ENCODE measurements at regions not wholly inside any gene's neighbourhood (a gene's known extent, or its start where the extent isn't known, plus 50 kb on each side); places are given as distances from the start of the nearest gene placed in this dataset.

- no peak for TF ChIP-seq CTCF (IDR thresholded peaks at IDR 0.05)
- no peak for TF ChIP-seq POLR2A (IDR thresholded peaks at IDR 0.05)
- Histone ChIP-seq H3K36me3 (no peaks in the 10 kb centered on the region), H3K4me1 (no peaks in the 10 kb centered on the region), H3K4me3 (no peak overlapping the region), H3K27ac (no peak overlapping the region), H3K9me3 (no peaks in the 10 kb centered on the region), H3K27me3 (no peaks in the 10 kb centered on the region)
- DNase-seq = no peak
These were observed 375.7 kb upstream of the DYNLRB2 start for GRCh38 chr16:80164966-80165550.

GRCh38 chr16:80163339-80163738, 377.5 kb upstream of the DYNLRB2 start:
- Histone ChIP-seq H3K27ac (no peak overlapping the region), H3K36me3 (no peaks in the 10 kb centered on the region), H3K4me1 (no peaks in the 10 kb centered on the region), H3K9me3 (no peaks in the 10 kb centered on the region), H3K27me3 (no peaks in the 10 kb centered on the region), H3K4me3 (no peak overlapping the region)
- TF ChIP-seq CTCF (IDR thresholded peaks at IDR 0.05) = no peak
- TF ChIP-seq POLR2A (IDR thresholded peaks at IDR 0.05) = no peak
- no peak for DNase-seq

GRCh38 chr16:80161799-80162739, 378.7 kb upstream of the DYNLRB2 start:
- DNase-seq = no peak
- H3K9me3 ChIP-seq = no peaks in the 10 kb centered on the region
- H3K4me3 ChIP-seq = no peak overlapping the region
- H3K36me3 ChIP-seq = no peaks in the 10 kb centered on the region
- no peaks in the 10 kb centered on the region for H3K27me3 ChIP-seq
- TF ChIP-seq CTCF (IDR thresholded peaks at IDR 0.05) = no peak
- TF ChIP-seq POLR2A (IDR thresholded peaks at IDR 0.05) = no peak
- no peaks in the 10 kb centered on the region for H3K4me1 ChIP-seq
- H3K27ac ChIP-seq = no peak overlapping the region

- TF ChIP-seq CTCF (IDR thresholded peaks at IDR 0.05) = no peak
- no peak for DNase-seq
- Histone ChIP-seq H3K27me3 (no peaks in the 10 kb centered on the region), H3K4me1 (no peaks in the 10 kb centered on the region), H3K9me3 (no peaks in the 10 kb centered on the region), H3K4me3 (no peak overlapping the region), H3K36me3 (no peaks in the 10 kb centered on the region), H3K27ac (no peak overlapping the region)
These were observed 382.0 kb upstream of the DYNLRB2 start for GRCh38 chr16:80158766-80159165.

GRCh38 chr16:80151722-80152111, 389.1 kb upstream of the DYNLRB2 start:
- Histone ChIP-seq H3K36me3 (no peaks in the 10 kb centered on the region), H3K4me1 (peaks cover 0 to 17% (median 0%) of the 10 kb centered on the region in 4 donors), H3K27me3 (no peaks in the 10 kb centered on the region), H3K27ac (peak overlapping the region in 1 of 4 donors; percentile 39), H3K4me3 (no peak overlapping the region), H3K9me3 (no peaks in the 10 kb centered on the region)
- TF ChIP-seq CTCF (IDR thresholded peaks at IDR 0.05) = no peak
- no peak for TF ChIP-seq POLR2A (IDR thresholded peaks at IDR 0.05)
- no peak for DNase-seq

All from Peyer's patch (tissue), 4 donors.